HepG2 (cell line): ENCODE measurements at regions not wholly inside any gene's neighbourhood (a gene's known extent, or its start where the extent isn't known, plus 50 kb on each side); places are given as distances from the start of the nearest gene placed in this dataset.

Experiments used
- ATAC-seq: fragments of 200-7000 bp; cut with Tn5 transposase; 3 replicates; pipeline ENCODE4 v1.9.1; 2020; ENCODE audit warnings: mild to moderate bottlenecking, moderate library complexity
- BruUV-seq: library from RNA; stranded (reverse); fragments of 400-500 nt; replicated peaks from 2 replicates; lab custom pipeline; 2021; lab: Mats Ljungman, UMichigan
- CTCF ChIA-PET: fragments of 300-600 bp; formaldehyde crosslinking; extraction: SDS; loops from one replicate; lab custom pipeline; 2021; ENCODE audit warnings: low total read pairs, inconsistent platforms, low intra/inter-chr PET ratio; lab: Yijun Ruan, JAX
- POLR2A ChIA-PET: fragments of 350-600 bp; sonication (Branson Sonifier 250); formaldehyde crosslinking; loops from one replicate; lab custom pipeline; 2020; ENCODE audit warnings: antibody characterized with exemption, inconsistent platforms; lab: Yijun Ruan, JAX
- DNase-seq: peaks from one replicate; pipeline ENCODE4 v3.0.0-alpha.2; 2015; ENCODE audit warnings: low spot score
- FAIRE-seq: peaks from 3 replicates; lab custom pipeline; 2011; peaks lifted over from hg19 to GRCh38; lab: Jason Lieb, UNC
- H2AFZ ChIP-seq: one replicate; pipeline ENCODE4 v1.6.1; 2011; ENCODE audit warnings: low read length, inconsistent platforms
- H3K27ac ChIP-seq: fragments of 300-600 bp; 3 replicates; pipeline ENCODE4 v1.8.0; 2011; ENCODE audit warnings: mixed run types, mild to moderate bottlenecking, mixed read lengths, low read length, inconsistent platforms; ENCODE audit not compliant: insufficient read depth; ENCODE audit errors: extremely low read length
- H3K27me3 ChIP-seq, 2 experiments: fragments of 200-600 bp in 1 of 2; 2 replicates in 1 of 2; 3 replicates in 1 of 2; pipeline versions ENCODE4 v1.6.0 to v1.8.0; 2011; ENCODE audit warnings: low read length in 2 of 2, mild to moderate bottlenecking in 2 of 2, moderate library complexity in 2 of 2, inconsistent platforms in 1 of 2; ENCODE audit not compliant: insufficient read depth in 2 of 2, control insufficient read depth in 1 of 2
- H3K36me3 ChIP-seq, 2 experiments: fragments of 200-600 bp in 1 of 2; replicated peaks in 1 of 2; 2 replicates in 1 of 2; 3 replicates in 1 of 2; pipeline versions ENCODE4 v1.5.1 to v1.8.0; 2011; ENCODE audit warnings: low read length in 2 of 2, inconsistent platforms in 1 of 2; ENCODE audit not compliant: insufficient read depth in 2 of 2, control insufficient read depth in 1 of 2
- H3K4me1 ChIP-seq: 2 replicates; pipeline ENCODE4 v1.5.1; 2012; ENCODE audit warnings: low read length, inconsistent platforms; ENCODE audit not compliant: insufficient read depth
- H3K4me2 ChIP-seq: 2 replicates; pipeline ENCODE4 v1.6.0; 2011; ENCODE audit warnings: low read depth, low read length, inconsistent platforms
- H3K4me3 ChIP-seq, 3 experiments: fragments of 200-600 bp in 1 of 3; sonication (generic), shearing (Covaris generic) in 1 of 3; replicated peaks in 1 of 3; 2 replicates each; pipeline ENCODE4 v1.5.1; 2011 to 2016; ENCODE audit warnings: low read length in 3 of 3, inconsistent platforms in 2 of 3, low read depth in 2 of 3, mild to moderate bottlenecking in 2 of 3, control low read depth in 1 of 3, mixed read lengths in 1 of 3; ENCODE audit not compliant: insufficient read depth in 1 of 3
- H3K79me2 ChIP-seq: one replicate; pipeline ENCODE4 v1.6.1; 2011; ENCODE audit warnings: low read length, inconsistent platforms; ENCODE audit not compliant: insufficient read depth
- H3K9ac ChIP-seq: 2 replicates; pipeline ENCODE4 v1.6.0; 2011; ENCODE audit warnings: mild to moderate bottlenecking, low read depth, low read length, inconsistent platforms; ENCODE audit not compliant: insufficient read depth
- H3K9me3 ChIP-seq: 2 replicates; pipeline ENCODE4 v1.5.1; 2012; ENCODE audit warnings: mild to moderate bottlenecking, low read length
- H4K20me1 ChIP-seq: 2 replicates; pipeline ENCODE4 v1.6.0; 2011; ENCODE audit warnings: inconsistent platforms, mild to moderate bottlenecking, low read length, moderate library complexity; ENCODE audit not compliant: insufficient read depth
- ATF7 ChIP-seq, 2 experiments: fragments of 450-650 bp in 1 of 2; sonication (generic) in 1 of 2; formaldehyde crosslinking in 1 of 2; IDR thresholded peaks; 2 replicates each; pipeline versions ENCODE4 v1.4.0 to v1.6.1; 2016 to 2020; ENCODE audit warnings: antibody characterized with exemption in 1 of 2, mild to moderate bottlenecking in 1 of 2, missing genetic modification reagents in 1 of 2
- KAT2B ChIP-seq: fragments of 150-350 bp; IDR thresholded peaks from 2 replicates; pipeline ENCODE4 v1.6.1; 2014; ENCODE audit warnings: low read depth, low read length, borderline replicate concordance
- MBD4 ChIP-seq: IDR thresholded peaks from 2 replicates; pipeline ENCODE4 v1.6.1; 2012; ENCODE audit warnings: low read length, inconsistent platforms, borderline replicate concordance
- PRPF4 ChIP-seq: fragments of 200-400 bp; formaldehyde crosslinking; IDR thresholded peaks from 2 replicates; pipeline ENCODE4 v1.6.1; 2016; ENCODE audit warnings: low read length, low read depth; ENCODE audit not compliant: poor library complexity, severe bottlenecking
- REXO4 ChIP-seq: sonication (generic); formaldehyde crosslinking; IDR thresholded peaks from 2 replicates; pipeline ENCODE4 v1.8.0; 2022; ENCODE audit warnings: missing genetic modification reagents, mild to moderate bottlenecking, borderline replicate concordance
- SOX5 ChIP-seq: IDR thresholded peaks from 2 replicates; pipeline ENCODE4 v1.6.1; 2016; ENCODE audit warnings: borderline replicate concordance
- ZFP62 ChIP-seq: sonication (generic); formaldehyde crosslinking; IDR thresholded peaks from 2 replicates; pipeline ENCODE4 v1.4.0; 2020; ENCODE audit warnings: missing genetic modification reagents
- ZNF253 ChIP-seq: sonication (generic); formaldehyde crosslinking; IDR thresholded peaks from 2 replicates; pipeline ENCODE4 v1.8.0; 2022; ENCODE audit warnings: mild to moderate bottlenecking, missing genetic modification reagents, borderline replicate concordance
- WGBS: methylation state at CpG from one replicate; pipeline ENCODE4 v1.1.6; 2017; ENCODE audit warnings: low lambda C conversion rate; 5-methylcytosine and 5-hydroxymethylcytosine counted together
- in situ Hi-C: cut with HindIII; loops from 2 replicates; pipeline ENCODE4 v1.10.0; 2017; ENCODE audit warnings: low pct_unique_long_range_greater_than_20kb; ENCODE audit not compliant: extremely low pct_ligation_motif_present
- intact Hi-C: fragments of 100-400 bp; cut with micrococcal nuclease; formaldehyde crosslinking; loops from one replicate; pipeline ENCODE4 v1.10.0; 2022; ENCODE audit not compliant: unreplicated experiment
- TF ChIP-seq, protein P1 (sequence below): sonication (generic); formaldehyde crosslinking; IDR thresholded peaks from 2 replicates; pipeline ENCODE4 v1.4.0; 2020; ENCODE audit warnings: missing genetic modification reagents

DNA sequence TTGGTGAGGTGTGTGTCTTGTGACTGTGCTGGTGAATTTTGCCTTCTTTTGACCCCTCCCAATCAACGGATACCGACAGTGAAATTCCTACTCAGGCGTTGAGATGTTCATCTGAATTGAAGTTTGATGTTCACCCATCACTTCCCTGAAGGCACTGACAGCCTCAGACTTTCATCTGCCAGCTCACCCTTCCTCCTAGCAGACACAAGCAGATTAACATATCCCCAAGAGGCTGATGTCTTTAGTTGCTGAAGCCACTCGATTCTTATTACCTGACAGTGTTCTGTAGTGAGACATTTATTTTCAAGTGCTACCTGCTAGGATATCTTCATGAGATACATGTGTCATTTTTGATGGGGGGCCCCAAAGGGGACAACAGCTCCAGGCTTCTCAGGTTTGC, 1330.1 kb upstream of the PIK3C3 start:
- Histone ChIP-seq H2AFZ (no peak overlapping the region), H3K36me3 (no peaks in the 10 kb centered on the region), H3K9me3 (no peaks in the 10 kb centered on the region), H3K4me1 (no peaks in the 10 kb centered on the region), H4K20me1 (no peaks in the 10 kb centered on the region), H3K27me3 (no peaks in the 10 kb centered on the region), H3K27ac (no peak overlapping the region), H3K79me2 (no peaks in the 10 kb centered on the region), H3K9ac (no peak overlapping the region), H3K4me3 (no peak overlapping the region), H3K4me2 (no peak overlapping the region)
- no peak for FAIRE-seq
- TF ChIP-seq MBD4 (no peak), KAT2B (no peak), SOX5 (CRISPR knock-in tag) (no peak)
- in situ Hi-C loops (no loop called here), intact Hi-C loops (no loop called here)
- POLR2A ChIA-PET = no interaction called here
- 0% methylated on average over 4 of the region's 4 CpGs for WGBS
- BruUV-seq = no TSS peak
- CTCF ChIA-PET = no interaction called here
- ATAC-seq = no peak
- DNase-seq = no peak

DNA sequence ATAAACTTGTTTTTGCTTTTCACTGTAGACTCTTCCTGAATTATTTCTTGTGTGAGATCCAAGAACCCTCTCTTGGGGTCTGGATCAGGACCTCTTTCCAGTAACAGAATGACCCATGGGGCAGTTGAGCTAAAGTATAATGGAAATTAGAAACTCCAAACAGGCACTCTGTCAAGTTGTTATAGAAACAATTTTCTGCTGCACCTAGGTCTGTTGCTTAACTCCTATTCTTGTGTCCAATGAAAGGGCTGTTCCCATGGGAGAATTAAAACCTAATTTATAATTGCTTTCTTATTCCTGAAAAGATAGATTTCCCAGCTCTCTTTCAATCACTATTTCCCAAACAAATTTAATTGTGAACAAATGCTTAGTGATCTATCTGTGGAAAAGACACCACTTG, 1341.3 kb upstream of the PIK3C3 start:
- DNase-seq (no peak), FAIRE-seq (no peak), ATAC-seq (no peak)
- Histone ChIP-seq H3K4me3 (no peak overlapping the region), H3K9me3 (peaks cover 5% of the 10 kb centered on the region; the same call in 1 of the 2 replicates), H2AFZ (no peak overlapping the region), H3K36me3 (no peaks in the 10 kb centered on the region), H3K27ac (no peak overlapping the region), H3K79me2 (no peaks in the 10 kb centered on the region), H3K27me3 (no peaks in the 10 kb centered on the region), H3K9ac (no peak overlapping the region), H4K20me1 (no peaks in the 10 kb centered on the region), H3K4me1 (no peaks in the 10 kb centered on the region), H3K4me2 (no peak overlapping the region)
- CTCF ChIA-PET = no interaction called here
- intact Hi-C loops (no loop called here), in situ Hi-C loops (no loop called here)
- TF ChIP-seq, protein P1, sequence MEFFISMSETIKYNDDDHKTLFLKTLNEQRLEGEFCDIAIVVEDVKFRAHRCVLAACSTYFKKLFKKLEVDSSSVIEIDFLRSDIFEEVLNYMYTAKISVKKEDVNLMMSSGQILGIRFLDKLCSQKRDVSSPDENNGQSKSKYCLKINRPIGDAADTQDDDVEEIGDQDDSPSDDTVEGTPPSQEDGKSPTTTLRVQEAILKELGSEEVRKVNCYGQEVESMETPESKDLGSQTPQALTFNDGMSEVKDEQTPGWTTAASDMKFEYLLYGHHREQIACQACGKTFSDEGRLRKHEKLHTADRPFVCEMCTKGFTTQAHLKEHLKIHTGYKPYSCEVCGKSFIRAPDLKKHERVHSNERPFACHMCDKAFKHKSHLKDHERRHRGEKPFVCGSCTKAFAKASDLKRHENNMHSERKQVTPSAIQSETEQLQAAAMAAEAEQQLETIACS = no peak
- TF ChIP-seq REXO4 (no peak), ZNF253 (CRISPR knock-in tag) (no peak), PRPF4 (no peak), ATF7 (IDR thresholded peaks at IDR 0.05) (no peak), ATF7 (CRISPR knock-in tag; IDR thresholded peaks at IDR 0.05) (no peak), ZFP62 (CRISPR knock-in tag) (no peak)
- POLR2A ChIA-PET = no interaction called here
- no TSS peak for BruUV-seq
